Fibroblast of lung (primary cell): ENCODE measurements at regions not wholly inside any gene's neighbourhood (a gene's known extent, or its start where the extent isn't known, plus 50 kb on each side); places are given as distances from the start of the nearest gene placed in this dataset.

Experiments
- EZH2 ChIP-seq: IDR thresholded peaks from 2 replicates; pipeline ENCODE4 v1.5.1; 2012; ENCODE audit warnings: low read length, control low read depth, mild to moderate bottlenecking; ENCODE audit errors: missing control alignments
- TF ChIP-seq, protein P1 (sequence below), 2 donors: IDR thresholded peaks in 1 of 2; conservative IDR thresholded peaks in 1 of 2; 1 replicate in 1 of 2; 2 replicates in 1 of 2; pipeline ENCODE4 v1.5.1; 2011 to 2012; ENCODE audit warnings: low read length in 2 of 2, control low read depth in 1 of 2, inconsistent platforms in 1 of 2, low read depth in 1 of 2, mild to moderate bottlenecking in 1 of 2

DNA sequence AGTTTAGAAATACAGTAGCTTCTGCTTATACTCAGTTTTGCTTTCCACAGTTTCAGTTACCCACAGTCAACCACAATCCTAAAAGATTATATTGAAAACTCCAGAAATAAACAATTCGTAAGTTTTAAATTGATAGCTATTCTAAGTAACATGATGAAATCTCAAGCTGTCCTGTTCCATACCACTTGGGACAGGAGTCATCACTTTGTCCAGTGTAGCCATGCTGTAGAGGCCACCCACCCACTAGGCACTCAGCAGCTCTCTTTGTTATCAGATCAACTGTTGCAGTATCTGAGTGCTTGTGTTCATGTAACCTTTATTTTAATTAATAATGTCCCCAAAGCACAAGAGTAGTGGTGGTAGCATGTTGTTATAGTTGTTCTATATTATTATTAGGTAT lies 117.5 kb upstream of the IQCM start:
- TF ChIP-seq, protein P1, sequence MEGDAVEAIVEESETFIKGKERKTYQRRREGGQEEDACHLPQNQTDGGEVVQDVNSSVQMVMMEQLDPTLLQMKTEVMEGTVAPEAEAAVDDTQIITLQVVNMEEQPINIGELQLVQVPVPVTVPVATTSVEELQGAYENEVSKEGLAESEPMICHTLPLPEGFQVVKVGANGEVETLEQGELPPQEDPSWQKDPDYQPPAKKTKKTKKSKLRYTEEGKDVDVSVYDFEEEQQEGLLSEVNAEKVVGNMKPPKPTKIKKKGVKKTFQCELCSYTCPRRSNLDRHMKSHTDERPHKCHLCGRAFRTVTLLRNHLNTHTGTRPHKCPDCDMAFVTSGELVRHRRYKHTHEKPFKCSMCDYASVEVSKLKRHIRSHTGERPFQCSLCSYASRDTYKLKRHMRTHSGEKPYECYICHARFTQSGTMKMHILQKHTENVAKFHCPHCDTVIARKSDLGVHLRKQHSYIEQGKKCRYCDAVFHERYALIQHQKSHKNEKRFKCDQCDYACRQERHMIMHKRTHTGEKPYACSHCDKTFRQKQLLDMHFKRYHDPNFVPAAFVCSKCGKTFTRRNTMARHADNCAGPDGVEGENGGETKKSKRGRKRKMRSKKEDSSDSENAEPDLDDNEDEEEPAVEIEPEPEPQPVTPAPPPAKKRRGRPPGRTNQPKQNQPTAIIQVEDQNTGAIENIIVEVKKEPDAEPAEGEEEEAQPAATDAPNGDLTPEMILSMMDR (conservative IDR thresholded peaks at IDR 0.05 in 1 of 2, IDR thresholded peaks at IDR 0.05 in 1 of 2; ENCODE audit: low read depth in 1 of 2, low read length in 2 of 2), result no peak
- TF ChIP-seq EZH2, result no peak
